NCI-H1048 (cell line): ENCODE measurements at regions not wholly inside any gene's neighbourhood (a gene's known extent, or its start where the extent isn't known, plus 50 kb on each side); places are given as distances from the start of the nearest gene placed in this dataset.
"Not testable (repeated sequence)": the region's sequence is repeated elsewhere in the genome, so short reads cannot be mapped to it uniquely, and the experiment has no call there.

Experiments
- DNase-seq: peaks from one replicate; lab custom pipeline; 2025; lab: John Stamatoyannopoulos, UW

- DNase-seq = no peak
Measured at GRCh38 chr20:4635781-4636180, 50.5 kb upstream of the PRNP start.

GRCh38 chr20:4635342-4635741 lies 50.9 kb upstream of the PRNP start:
- DNase-seq = no peak

- DNase-seq = no peak
Measured at GRCh38 chr20:4633780-4634179, 52.5 kb upstream of the PRNP start.

GRCh38 chr20:4633379-4633778 lies 52.9 kb upstream of the PRNP start:
- DNase-seq = no peak

- no peak for DNase-seq
Measured at GRCh38 chr20:4632876-4633275, 53.4 kb upstream of the PRNP start.

- no peak for DNase-seq
Measured at GRCh38 chr20:4626228-4626627, 60.0 kb upstream of the PRNP start.

- DNase-seq = no peak
Measured at GRCh38 chr20:4625687-4626086, 60.6 kb upstream of the PRNP start.

GRCh38 chr20:4624675-4625336 lies 61.5 kb upstream of the PRNP start:
- not testable (repeated sequence) for DNase-seq

GRCh38 chr20:4619144-4619543 lies 67.1 kb upstream of the PRNP start:
- not testable (repeated sequence) for DNase-seq

- no peak for DNase-seq
Measured at GRCh38 chr20:4617484-4617883, 68.8 kb upstream of the PRNP start.

- no peak for DNase-seq
Measured at GRCh38 chr20:4617019-4617418, 69.2 kb upstream of the PRNP start.

- peak; percentile 5 for DNase-seq
Measured at GRCh38 chr20:4613718-4614620, 72.3 kb upstream of the PRNP start.

- no peak for DNase-seq
Measured at GRCh38 chr20:4613184-4613583, 73.1 kb upstream of the PRNP start.

- no peak for DNase-seq
Measured at GRCh38 chr20:4610871-4611270, 75.4 kb upstream of the PRNP start.

GRCh38 chr20:4609511-4609910 lies 76.7 kb upstream of the PRNP start:
- DNase-seq = no peak

- DNase-seq = no peak
Measured at GRCh38 chr20:4608861-4609260, 77.4 kb upstream of the PRNP start.

- peak; percentile 24 for DNase-seq
Measured at GRCh38 chr20:4607287-4607713, 79.0 kb upstream of the PRNP start.

- no peak for DNase-seq
Measured at GRCh38 chr20:4606051-4606450, 80.2 kb upstream of the PRNP start.

GRCh38 chr20:4605166-4605565 lies 81.1 kb upstream of the PRNP start:
- DNase-seq = no peak

- DNase-seq = no peak
Measured at GRCh38 chr20:4604580-4604979, 81.7 kb upstream of the PRNP start.

GRCh38 chr20:4603724-4604123 lies 82.5 kb upstream of the PRNP start:
- no peak for DNase-seq

- no peak for DNase-seq
Measured at GRCh38 chr20:4602297-4602631, 84.0 kb upstream of the PRNP start.

GRCh38 chr20:4601630-4602296 lies 84.5 kb upstream of the PRNP start:
- no peak for DNase-seq
